ENCODE measurements at regions not wholly inside any gene's neighbourhood (a gene's known extent, or its start where the extent isn't known, plus 50 kb on each side); places are given as distances from the start of the nearest gene placed in this dataset.

DNA sequence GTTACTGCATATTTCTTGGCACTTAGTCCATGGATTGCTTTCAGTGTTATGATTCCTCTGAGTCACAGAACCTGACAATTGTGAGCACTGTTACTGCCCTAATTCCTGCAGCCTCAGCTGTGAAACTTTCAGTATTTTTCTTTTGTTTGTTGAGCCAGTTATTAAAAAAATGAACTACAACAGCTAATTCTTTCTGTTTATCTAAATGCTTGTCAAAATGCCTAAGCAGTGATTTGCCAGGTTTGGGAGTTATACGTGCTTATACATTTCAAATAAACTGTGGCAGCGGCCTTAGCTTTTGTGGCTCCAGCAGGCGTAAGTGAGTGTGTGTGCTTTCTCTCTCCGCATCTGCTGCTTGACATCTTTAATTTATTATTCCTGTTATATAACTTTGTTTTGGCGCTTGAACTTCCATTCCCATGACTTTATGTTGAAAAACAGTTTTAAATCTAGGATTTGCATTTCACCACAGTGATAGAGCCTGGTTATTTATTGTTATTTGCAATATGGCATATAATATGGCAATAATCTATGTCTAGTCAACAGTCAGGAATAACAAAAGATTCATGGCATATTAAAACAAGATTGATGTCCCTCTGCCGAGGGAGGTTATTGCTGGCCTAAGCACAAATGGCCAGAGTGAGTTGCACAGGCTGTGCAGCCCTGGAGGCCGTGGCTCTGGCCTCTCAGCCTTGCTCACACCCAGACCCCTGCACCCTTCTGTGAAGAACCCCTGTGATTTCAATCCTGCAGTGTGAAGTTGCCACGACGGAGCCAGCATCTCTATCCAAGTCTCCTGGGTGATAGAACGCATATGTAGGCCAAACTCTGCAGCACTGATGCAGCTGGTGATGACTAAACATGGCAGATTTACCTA is 303.4 kb downstream of the THBS2 start (continued):
- TF ChIP-seq FOSL2 (IDR thresholded peaks at IDR 0.05; ENCODE audit: borderline replicate concordance, low read depth), result no peak
- TF ChIP-seq USF1 (IDR thresholded peaks at IDR 0.05; ENCODE audit: borderline replicate concordance, low read depth), result no peak
- TF ChIP-seq, protein P1, sequence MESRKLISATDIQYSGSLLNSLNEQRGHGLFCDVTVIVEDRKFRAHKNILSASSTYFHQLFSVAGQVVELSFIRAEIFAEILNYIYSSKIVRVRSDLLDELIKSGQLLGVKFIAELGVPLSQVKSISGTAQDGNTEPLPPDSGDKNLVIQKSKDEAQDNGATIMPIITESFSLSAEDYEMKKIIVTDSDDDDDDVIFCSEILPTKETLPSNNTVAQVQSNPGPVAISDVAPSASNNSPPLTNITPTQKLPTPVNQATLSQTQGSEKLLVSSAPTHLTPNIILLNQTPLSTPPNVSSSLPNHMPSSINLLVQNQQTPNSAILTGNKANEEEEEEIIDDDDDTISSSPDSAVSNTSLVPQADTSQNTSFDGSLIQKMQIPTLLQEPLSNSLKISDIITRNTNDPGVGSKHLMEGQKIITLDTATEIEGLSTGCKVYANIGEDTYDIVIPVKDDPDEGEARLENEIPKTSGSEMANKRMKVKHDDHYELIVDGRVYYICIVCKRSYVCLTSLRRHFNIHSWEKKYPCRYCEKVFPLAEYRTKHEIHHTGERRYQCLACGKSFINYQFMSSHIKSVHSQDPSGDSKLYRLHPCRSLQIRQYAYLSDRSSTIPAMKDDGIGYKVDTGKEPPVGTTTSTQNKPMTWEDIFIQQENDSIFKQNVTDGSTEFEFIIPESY (IDR thresholded peaks at IDR 0.05; ENCODE audit: borderline replicate concordance, low read depth), result no peak
- no peak for TF ChIP-seq RFX5 (IDR thresholded peaks at IDR 0.05; ENCODE audit: low read length)
- TF ChIP-seq, protein P2, sequence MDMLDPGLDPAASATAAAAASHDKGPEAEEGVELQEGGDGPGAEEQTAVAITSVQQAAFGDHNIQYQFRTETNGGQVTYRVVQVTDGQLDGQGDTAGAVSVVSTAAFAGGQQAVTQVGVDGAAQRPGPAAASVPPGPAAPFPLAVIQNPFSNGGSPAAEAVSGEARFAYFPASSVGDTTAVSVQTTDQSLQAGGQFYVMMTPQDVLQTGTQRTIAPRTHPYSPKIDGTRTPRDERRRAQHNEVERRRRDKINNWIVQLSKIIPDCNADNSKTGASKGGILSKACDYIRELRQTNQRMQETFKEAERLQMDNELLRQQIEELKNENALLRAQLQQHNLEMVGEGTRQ (IDR thresholded peaks at IDR 0.05; ENCODE audit: borderline replicate concordance, low read depth, low read length), result no peak

GRCh38 chr6:168948990-168949531 is 304.6 kb downstream of the THBS2 start:
- H3K9ac ChIP-seq, result no peak overlapping the region
- no peaks in the 10 kb centered on the region for H3K9me3 ChIP-seq
- H3K36me3 ChIP-seq (replicated peaks in 1 of 2; ENCODE audit: control insufficient read depth in 1 of 2, insufficient read depth in 2 of 2, low read length in 1 of 2), result no peaks in the 10 kb centered on the region
- DNase-seq, result no peak
- no peaks in the 10 kb centered on the region for H3F3A ChIP-seq (replicated peaks; ENCODE audit: insufficient read depth)
- H3K79me2 ChIP-seq (ENCODE audit: insufficient read depth), result no peaks in the 10 kb centered on the region
- no peak overlapping the region for H3K4me3 ChIP-seq (ENCODE audit: low read depth in 2 of 2, low read length in 1 of 2)
- no peaks in the 10 kb centered on the region for H3K9me2 ChIP-seq
- H3K27me3 ChIP-seq (ENCODE audit: insufficient read depth), result no peaks in the 10 kb centered on the region
- TF ChIP-seq, protein P2 (IDR thresholded peaks at IDR 0.05; ENCODE audit: borderline replicate concordance, low read depth, low read length), result no peak
- no peak for TF ChIP-seq NRF1 (IDR thresholded peaks at IDR 0.05; ENCODE audit: low read depth, low read length)
- no peak for TF ChIP-seq TCF12 (IDR thresholded peaks at IDR 0.05)
- TF ChIP-seq POLR2AphosphoS5 (IDR thresholded peaks at IDR 0.05; ENCODE audit: low read depth, low read length), result no peak
- no peak for TF ChIP-seq SIN3A (IDR thresholded peaks at IDR 0.05; ENCODE audit: borderline replicate concordance, low read depth, low read length)
- TF ChIP-seq CHD2 (IDR thresholded peaks at IDR 0.05; ENCODE audit: low read length, partially characterized antibody), result no peak
- no peak for TF ChIP-seq PBX3 (IDR thresholded peaks at IDR 0.05)
- TF ChIP-seq EP300 (IDR thresholded peaks at IDR 0.05; ENCODE audit: borderline replicate concordance in 1 of 2, low read depth in 1 of 2, low read length in 1 of 2), result no peak
- TF ChIP-seq RAD21 (IDR thresholded peaks at IDR 0.05; ENCODE audit: low read length), result no peak
- TF ChIP-seq YY1 (IDR thresholded peaks at IDR 0.05; ENCODE audit: low read depth), result no peak
- no peak for TF ChIP-seq TAF1 (IDR thresholded peaks at IDR 0.05; ENCODE audit: borderline replicate concordance, low read depth, low read length)
- TF ChIP-seq RCOR1 (IDR thresholded peaks at IDR 0.05; ENCODE audit: low read length), result no peak
- no peak for TF ChIP-seq GATA2 (CRISPR knock-in tag; IDR thresholded peaks at IDR 0.05)
- no peak for TF ChIP-seq MEF2A (IDR thresholded peaks at IDR 0.05; ENCODE audit: borderline replicate concordance, low read depth)
- TF ChIP-seq, protein P3, sequence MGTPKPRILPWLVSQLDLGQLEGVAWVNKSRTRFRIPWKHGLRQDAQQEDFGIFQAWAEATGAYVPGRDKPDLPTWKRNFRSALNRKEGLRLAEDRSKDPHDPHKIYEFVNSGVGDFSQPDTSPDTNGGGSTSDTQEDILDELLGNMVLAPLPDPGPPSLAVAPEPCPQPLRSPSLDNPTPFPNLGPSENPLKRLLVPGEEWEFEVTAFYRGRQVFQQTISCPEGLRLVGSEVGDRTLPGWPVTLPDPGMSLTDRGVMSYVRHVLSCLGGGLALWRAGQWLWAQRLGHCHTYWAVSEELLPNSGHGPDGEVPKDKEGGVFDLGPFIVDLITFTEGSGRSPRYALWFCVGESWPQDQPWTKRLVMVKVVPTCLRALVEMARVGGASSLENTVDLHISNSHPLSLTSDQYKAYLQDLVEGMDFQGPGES (IDR thresholded peaks at IDR 0.05; ENCODE audit: low read depth, low read length), result no peak
- TF ChIP-seq JUND (IDR thresholded peaks at IDR 0.05), result no peak
- TF ChIP-seq RXRA (IDR thresholded peaks at IDR 0.05; ENCODE audit: borderline replicate concordance, low read depth), result no peak
- TF ChIP-seq ELF1 (IDR thresholded peaks at IDR 0.05), result no peak
- TF ChIP-seq FOSL2 (IDR thresholded peaks at IDR 0.05; ENCODE audit: borderline replicate concordance, low read depth), result no peak
- ChIA-PET POLR2A (no interaction called here), CTCF (interaction anchor here (1.7 kb wide), 1 partner anchor 8 kb away, joined by 6 read pairs; no protein-coding TSS in a partner anchor)
- WGBS (ENCODE audit: low lambda C conversion rate), result 58% methylated on average over 4 of the region's 4 CpGs
- H3K4me2 ChIP-seq, result no peak overlapping the region
- H3K4me1 ChIP-seq (ENCODE audit: control insufficient read depth in 1 of 2, insufficient read depth in 2 of 2, low read depth in 1 of 2, low read length in 1 of 2), result no peaks in the 10 kb centered on the region
- H3K27ac ChIP-seq (ENCODE audit: low read depth in 2 of 2, low read length in 1 of 2), result no peak overlapping the region
- H2AFZ ChIP-seq (ENCODE audit: low read depth), result no peak overlapping the region
- H4K20me1 ChIP-seq (ENCODE audit: insufficient read depth), result no peaks in the 10 kb centered on the region
